HT-29 (cell line): ENCODE measurements at regions not wholly inside any gene's neighbourhood (a gene's known extent, or its start where the extent isn't known, plus 50 kb on each side); places are given as distances from the start of the nearest gene placed in this dataset.

Source experiments
- DNase-seq: peaks from one replicate; pipeline ENCODE4 v3.0.0-alpha.2; 2015; ENCODE audit warnings: low spot score

GRCh38 chr4:4602468-4602867 lies 60.6 kb upstream of the STX18 start:
- no peak for DNase-seq

DNA sequence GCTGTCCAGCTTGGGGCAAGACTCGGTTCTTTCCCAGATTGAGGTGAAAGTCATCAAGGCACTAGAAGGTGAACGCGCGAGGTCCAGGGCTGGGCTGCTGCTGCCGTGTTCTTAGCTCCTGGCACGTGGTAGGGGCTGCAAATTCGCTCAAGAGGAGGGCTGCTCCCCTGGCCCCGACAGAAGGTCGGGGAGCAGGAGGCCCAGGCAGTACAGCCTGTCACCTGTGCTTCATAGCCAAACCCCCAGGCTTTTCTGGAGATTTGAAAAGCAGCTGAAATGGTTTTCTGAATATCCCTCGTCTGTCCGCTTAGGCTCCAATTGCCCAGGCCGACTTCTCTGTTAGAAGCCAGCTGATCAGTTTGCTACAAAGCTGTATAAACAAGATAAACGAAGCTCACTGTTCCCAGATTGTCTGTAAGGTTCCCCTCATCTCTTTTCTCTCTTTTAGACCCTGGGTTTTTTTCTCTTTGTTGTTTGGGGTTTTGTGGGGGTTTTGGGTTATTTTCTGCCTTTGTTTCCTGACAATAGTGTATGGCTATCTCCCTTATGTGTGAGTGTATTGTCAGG lies 60.0 kb upstream of the STX18 start:
- DNase-seq, result no peak

GRCh38 chr4:4599481-4600275 lies 57.8 kb upstream of the STX18 start:
- DNase-seq, result no peak

DNA sequence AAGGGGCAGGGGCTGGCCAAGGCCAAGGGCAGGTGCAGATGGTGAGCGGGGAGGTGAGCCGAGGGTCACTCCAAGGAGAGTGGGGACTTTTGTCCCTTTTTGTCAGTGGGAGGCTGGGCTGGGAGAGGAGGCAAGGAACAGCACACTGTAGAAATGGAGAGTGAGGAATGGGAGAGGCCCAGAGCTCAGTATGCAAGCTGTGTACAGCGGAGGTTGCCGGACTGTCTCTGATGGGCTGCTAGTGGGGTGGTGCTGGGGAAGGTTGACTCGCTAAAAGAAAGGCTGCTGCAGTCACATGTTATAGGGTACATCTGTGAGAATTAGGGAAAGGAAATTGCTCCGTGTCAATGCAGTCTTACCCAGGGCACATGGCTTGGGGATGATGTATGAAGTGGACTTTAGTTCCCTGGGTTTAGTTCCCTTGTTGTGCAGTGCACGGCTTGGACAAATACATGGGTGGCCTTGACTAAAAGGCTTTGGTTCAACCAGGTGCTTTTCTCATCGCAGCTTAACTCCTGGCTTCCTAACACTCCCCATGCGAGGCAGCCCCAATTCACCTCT lies 57.1 kb upstream of the STX18 start:
- DNase-seq, result no peak

DNA sequence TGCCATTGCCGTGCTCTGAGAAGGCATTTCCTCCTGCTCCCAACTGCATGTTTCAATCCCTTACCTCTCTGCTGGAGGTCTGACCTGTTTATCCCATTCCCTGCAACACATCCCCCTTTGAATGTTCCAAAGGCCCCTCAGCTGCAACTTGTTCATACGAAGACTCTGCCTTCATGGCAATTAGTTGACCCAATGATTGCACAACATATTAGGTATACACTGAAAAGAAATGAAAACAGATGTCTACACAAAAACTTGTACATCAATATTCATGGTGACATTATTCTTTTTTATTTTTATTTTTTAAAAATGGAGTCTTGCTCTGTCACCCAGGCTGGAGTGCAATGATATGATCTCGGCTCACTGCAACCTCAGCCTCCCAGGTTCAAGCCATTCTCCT lies 54.9 kb upstream of the STX18 start:
- no peak for DNase-seq

DNA sequence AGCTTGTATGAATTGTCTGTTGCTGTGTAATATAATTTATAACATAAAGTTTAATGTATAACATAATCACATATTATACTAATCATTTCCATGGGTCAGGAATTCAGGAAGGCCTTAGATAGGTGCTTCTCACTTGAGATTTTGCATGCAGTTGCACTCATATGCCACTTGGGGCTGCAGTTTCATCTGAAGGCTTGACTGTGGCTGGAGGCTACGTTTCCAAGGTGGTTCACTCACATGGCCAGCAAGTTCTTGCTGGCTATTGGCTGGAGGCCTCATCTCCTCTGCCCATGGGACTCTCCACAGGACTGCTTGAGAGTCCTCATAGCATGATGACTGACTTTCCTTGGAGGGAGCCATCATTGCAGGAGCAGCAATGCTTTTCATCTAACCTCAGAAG lies 53.4 kb upstream of the STX18 start:
- peak; percentile 68 for DNase-seq

- DNase-seq, result no peak
These were observed 52.6 kb upstream of the STX18 start for GRCh38 chr4:4594285-4594920.

DNA sequence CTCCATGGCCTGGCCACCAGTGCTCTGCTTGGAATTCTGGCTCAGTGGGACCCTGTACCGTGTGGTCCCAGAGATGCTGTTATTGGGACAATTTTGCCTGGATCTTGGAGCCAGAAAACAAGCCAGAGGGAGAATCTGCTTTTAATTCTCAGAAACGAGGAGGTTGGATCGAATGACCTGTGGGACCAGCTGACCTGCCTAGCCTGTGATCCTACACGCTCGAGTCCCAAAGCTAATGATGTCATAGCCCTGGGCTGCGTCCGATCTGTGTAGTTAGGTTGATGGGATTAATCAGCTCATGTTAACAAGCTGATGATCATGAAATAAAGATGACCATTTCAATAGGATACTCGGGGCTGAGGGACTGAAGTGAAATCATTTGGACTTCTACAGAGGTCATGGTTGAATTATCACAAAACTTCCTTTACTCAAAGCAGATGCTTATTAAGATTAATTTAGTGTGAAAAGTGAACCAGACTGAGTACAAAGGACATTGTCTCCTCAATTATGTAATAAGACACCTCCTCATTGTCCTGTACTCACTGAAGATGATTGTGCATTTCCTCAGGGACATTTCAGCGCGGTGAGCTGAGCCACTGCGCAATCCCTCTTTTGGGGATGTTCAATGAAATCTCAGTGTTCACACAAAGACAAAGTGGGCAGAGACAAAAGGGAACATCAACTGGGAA lies 51.9 kb upstream of the STX18 start:
- DNase-seq, result no peak

GRCh38 chr4:4592414-4592813 lies 50.6 kb upstream of the STX18 start:
- no peak for DNase-seq
